Activated T-cell treated with anti-CD3 and anti-CD28 coated beads, Interleukin-2, amount 50 U/mL, for 4 hours (primary cell): ENCODE measurements at regions not wholly inside any gene's neighbourhood (a gene's known extent, or its start where the extent isn't known, plus 50 kb on each side); places are given as distances from the start of the nearest gene placed in this dataset.
"Not testable (repeated sequence)": the region's sequence is repeated elsewhere in the genome, so short reads cannot be mapped to it uniquely, and the experiment has no call there.

ENCODE experiments used
- ATAC-seq, 2 donors: fragments of 200-7000 bp; cut with Tn5 transposase; one replicate each; pipeline ENCODE4 v1.10.0; 2021
- DNase-seq: peaks from one replicate; pipeline ENCODE4 v3.0.0-alpha.2; 2020
- H3K27me3 Mint-ChIP-seq: one replicate; pipeline ENCODE4 v1.8.0; 2021; ENCODE audit warnings: low read depth, mixed read lengths
- H3K36me3 Mint-ChIP-seq: one replicate; pipeline ENCODE4 v1.8.0; 2022; ENCODE audit warnings: mixed read lengths; ENCODE audit not compliant: insufficient read depth
- H3K4me1 Mint-ChIP-seq: one replicate; pipeline ENCODE4 v1.8.0; 2021; ENCODE audit warnings: low read depth, mixed read lengths
- H3K4me3 Mint-ChIP-seq: one replicate; pipeline ENCODE4 v1.8.0; 2021; ENCODE audit warnings: mild to moderate bottlenecking, moderate library complexity, mixed read lengths
- H3K9me3 Mint-ChIP-seq: one replicate; pipeline ENCODE4 v1.8.0; 2021; ENCODE audit warnings: mixed read lengths

DNA sequence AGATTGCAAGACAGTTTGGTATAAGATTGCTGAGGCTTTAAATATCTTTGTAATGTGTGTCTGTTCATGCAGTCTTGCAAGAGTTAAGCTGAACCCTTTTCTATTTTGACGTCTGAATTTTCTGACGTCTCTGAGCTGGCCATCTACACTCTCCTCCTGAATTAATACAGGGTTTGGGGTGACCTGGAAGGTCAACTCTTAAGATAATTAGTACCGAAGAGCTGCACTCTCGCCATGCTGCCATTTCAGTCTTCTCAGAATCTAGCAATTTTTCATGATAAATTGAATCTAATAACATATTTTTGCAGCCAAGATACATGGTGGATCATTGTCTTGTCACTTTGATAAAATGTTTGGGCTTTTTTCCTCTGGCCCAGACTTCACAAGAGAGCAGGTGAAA is 1245.2 kb upstream of the CELF4 start:
- H3K27me3 Mint-ChIP-seq: no peaks in the 10 kb centered on the region
- H3K9me3 Mint-ChIP-seq: no peaks in the 10 kb centered on the region
- DNase-seq (no peak), ATAC-seq (no peak)
- H3K4me1 Mint-ChIP-seq: no peaks in the 10 kb centered on the region
- H3K36me3 Mint-ChIP-seq: no peaks in the 10 kb centered on the region
- H3K4me3 Mint-ChIP-seq: no peak overlapping the region

- no peaks in the 10 kb centered on the region for H3K27me3 Mint-ChIP-seq
- no peak overlapping the region for H3K4me3 Mint-ChIP-seq
- no peaks in the 10 kb centered on the region for H3K36me3 Mint-ChIP-seq
- H3K4me1 Mint-ChIP-seq: no peaks in the 10 kb centered on the region
- DNase-seq (no peak), ATAC-seq (no peak)
- H3K9me3 Mint-ChIP-seq: no peaks in the 10 kb centered on the region
Measured at GRCh38 chr18:38807915-38808314, 1242.3 kb upstream of the CELF4 start.

DNA sequence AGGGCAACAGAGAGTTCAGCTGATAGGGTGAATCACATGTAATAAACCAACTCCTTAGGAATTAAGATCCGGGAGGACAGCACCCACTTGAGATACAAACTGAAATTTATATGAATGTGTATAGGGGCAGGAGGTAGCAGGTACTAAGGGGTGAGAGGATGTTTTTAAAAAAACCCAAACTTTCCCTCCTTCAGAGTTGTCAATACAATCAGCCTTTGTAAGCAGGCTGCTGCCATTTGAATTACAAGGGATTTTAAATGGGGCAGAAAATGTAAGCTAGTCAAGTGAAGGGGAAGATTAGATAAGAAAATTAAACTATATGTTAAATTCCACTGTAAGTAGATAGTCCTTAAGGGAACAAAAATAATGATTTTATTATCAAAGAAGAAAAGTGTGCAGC is 1239.7 kb upstream of the CELF4 start:
- ATAC-seq (no peak), DNase-seq (no peak)
- Mint-ChIP-seq H3K4me3 (no peak overlapping the region), H3K27me3 (no peaks in the 10 kb centered on the region), H3K36me3 (no peaks in the 10 kb centered on the region), H3K4me1 (no peaks in the 10 kb centered on the region), H3K9me3 (no peaks in the 10 kb centered on the region)

- H3K4me3 Mint-ChIP-seq: no peak overlapping the region
- H3K9me3 Mint-ChIP-seq: peaks cover 4% of the 10 kb centered on the region
- H3K36me3 Mint-ChIP-seq: no peaks in the 10 kb centered on the region
- no peak for ATAC-seq
- no peaks in the 10 kb centered on the region for H3K4me1 Mint-ChIP-seq
- no peak for DNase-seq
- no peaks in the 10 kb centered on the region for H3K27me3 Mint-ChIP-seq
Measured at GRCh38 chr18:38801640-38802039, 1236.0 kb upstream of the CELF4 start.

DNA sequence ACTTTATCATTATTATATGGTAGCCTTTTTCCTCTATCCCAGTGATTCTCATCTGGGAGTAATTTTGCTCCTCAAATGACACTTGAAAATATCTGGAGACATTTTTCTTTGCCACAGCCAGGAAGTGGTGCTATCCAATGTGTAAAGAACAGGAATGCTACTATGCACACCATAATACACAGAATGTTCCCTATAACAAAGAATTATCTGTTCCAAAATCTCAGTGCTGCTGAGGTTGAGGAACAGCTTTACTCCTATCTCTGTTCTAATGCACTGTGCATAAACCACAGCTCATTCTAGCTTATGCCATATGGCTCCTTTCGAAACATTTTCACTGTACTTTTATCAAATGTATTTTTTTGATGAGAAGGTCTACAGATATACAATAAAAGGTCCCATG is 1231.2 kb upstream of the CELF4 start:
- no peaks in the 10 kb centered on the region for H3K27me3 Mint-ChIP-seq
- H3K4me3 Mint-ChIP-seq: no peak overlapping the region
- peaks cover 4% of the 10 kb centered on the region for H3K9me3 Mint-ChIP-seq
- ATAC-seq: no peak
- no peaks in the 10 kb centered on the region for H3K4me1 Mint-ChIP-seq
- no peaks in the 10 kb centered on the region for H3K36me3 Mint-ChIP-seq
- no peak for DNase-seq

GRCh38 chr18:38792731-38793130 is 1227.1 kb upstream of the CELF4 start:
- no peaks in the 10 kb centered on the region for H3K27me3 Mint-ChIP-seq
- H3K4me1 Mint-ChIP-seq: no peaks in the 10 kb centered on the region
- no peak overlapping the region for H3K4me3 Mint-ChIP-seq
- ATAC-seq (no peak), DNase-seq (no peak)
- H3K36me3 Mint-ChIP-seq: no peaks in the 10 kb centered on the region
- no peaks in the 10 kb centered on the region for H3K9me3 Mint-ChIP-seq

- H3K36me3 Mint-ChIP-seq: no peaks in the 10 kb centered on the region
- no peaks in the 10 kb centered on the region for H3K27me3 Mint-ChIP-seq
- ATAC-seq: no peak
- no peak overlapping the region for H3K4me3 Mint-ChIP-seq
- no peaks in the 10 kb centered on the region for H3K4me1 Mint-ChIP-seq
- no peak for DNase-seq
- no peaks in the 10 kb centered on the region for H3K9me3 Mint-ChIP-seq
Measured at GRCh38 chr18:38790786-38791185, 1225.2 kb upstream of the CELF4 start.

DNA sequence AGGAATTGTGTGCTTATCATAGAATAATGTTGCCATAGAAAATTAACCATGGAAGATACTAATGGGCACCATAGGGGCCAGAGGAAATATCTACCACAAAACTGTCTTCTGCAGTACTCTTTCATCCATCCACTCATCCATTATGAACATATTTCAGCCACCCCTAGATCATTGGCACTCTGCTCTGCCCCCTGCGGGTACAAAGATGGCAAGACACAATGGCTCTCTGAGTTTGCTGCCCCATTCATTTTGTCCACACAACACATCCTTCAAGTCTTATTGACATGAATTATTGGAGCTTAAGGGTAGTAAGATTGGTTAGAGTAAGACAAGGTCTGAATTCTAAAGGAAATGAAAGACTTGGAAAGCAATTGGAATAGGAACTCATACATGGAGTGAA is 1224.7 kb upstream of the CELF4 start:
- no peaks in the 10 kb centered on the region for H3K4me1 Mint-ChIP-seq
- no peak overlapping the region for H3K4me3 Mint-ChIP-seq
- H3K27me3 Mint-ChIP-seq: no peaks in the 10 kb centered on the region
- ATAC-seq (no peak), DNase-seq (no peak)
- no peaks in the 10 kb centered on the region for H3K9me3 Mint-ChIP-seq
- no peaks in the 10 kb centered on the region for H3K36me3 Mint-ChIP-seq

DNA sequence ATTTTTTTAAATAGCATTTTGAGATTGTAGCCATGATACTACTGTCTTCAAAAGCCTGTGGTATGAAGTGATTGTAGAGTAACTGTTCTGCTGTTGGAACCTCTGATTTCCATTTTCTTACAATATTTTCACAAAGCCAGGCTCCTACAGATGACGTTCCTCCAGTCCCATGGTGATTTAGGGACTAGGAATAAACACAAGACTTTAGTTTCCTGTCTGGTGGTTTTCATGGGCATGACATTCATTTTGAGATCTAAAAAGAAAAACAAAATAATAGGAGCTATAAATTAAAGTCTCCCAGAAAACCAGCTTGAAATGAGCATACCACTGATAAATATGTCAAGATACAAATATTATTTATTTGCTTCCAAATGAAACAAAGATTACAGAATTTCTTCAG is 1223.5 kb upstream of the CELF4 start:
- Mint-ChIP-seq H3K9me3 (no peaks in the 10 kb centered on the region), H3K27me3 (no peaks in the 10 kb centered on the region)
- no peak for ATAC-seq

DNA sequence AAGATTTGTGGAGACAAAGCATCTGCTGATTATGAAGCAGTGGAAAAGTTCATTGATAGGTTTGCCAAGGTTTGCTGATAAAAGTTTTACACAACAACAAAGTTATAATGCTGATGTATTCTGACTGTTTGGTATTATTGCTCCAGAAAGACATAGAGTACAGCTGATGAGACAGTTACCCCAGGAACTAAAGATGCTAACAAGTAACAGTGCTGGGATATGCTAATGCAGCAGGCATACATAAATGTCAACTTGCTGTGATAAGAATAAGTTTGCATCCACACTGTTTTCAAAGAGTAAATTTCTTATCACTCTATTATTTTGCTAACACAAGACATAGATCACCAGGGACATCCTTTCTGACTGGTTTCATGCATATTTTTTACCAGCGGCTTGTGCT is 1221.3 kb upstream of the CELF4 start:
- H3K4me3 Mint-ChIP-seq: no peak overlapping the region
- ATAC-seq: no peak
- no peaks in the 10 kb centered on the region for H3K4me1 Mint-ChIP-seq

More for the DNA sequence above, 1223.5 kb upstream of the CELF4 start:
- Mint-ChIP-seq H3K36me3 (no peaks in the 10 kb centered on the region), H3K4me1 (no peaks in the 10 kb centered on the region), H3K4me3 (no peak overlapping the region)
- no peak for DNase-seq

GRCh38 chr18:38771620-38772019 is 1206.0 kb upstream of the CELF4 start:
- peaks cover 10% of the 10 kb centered on the region for H3K9me3 Mint-ChIP-seq
- not testable (repeated sequence) for DNase-seq, H3K4me3 Mint-ChIP-seq, H3K4me1 Mint-ChIP-seq, H3K36me3 Mint-ChIP-seq, H3K27me3 Mint-ChIP-seq
- ATAC-seq: peak; percentile 27 to 32

More for the DNA sequence above, 1221.3 kb upstream of the CELF4 start:
- H3K36me3 Mint-ChIP-seq: no peaks in the 10 kb centered on the region
- no peaks in the 10 kb centered on the region for H3K27me3 Mint-ChIP-seq
- no peak for DNase-seq
- H3K9me3 Mint-ChIP-seq: no peaks in the 10 kb centered on the region

DNA sequence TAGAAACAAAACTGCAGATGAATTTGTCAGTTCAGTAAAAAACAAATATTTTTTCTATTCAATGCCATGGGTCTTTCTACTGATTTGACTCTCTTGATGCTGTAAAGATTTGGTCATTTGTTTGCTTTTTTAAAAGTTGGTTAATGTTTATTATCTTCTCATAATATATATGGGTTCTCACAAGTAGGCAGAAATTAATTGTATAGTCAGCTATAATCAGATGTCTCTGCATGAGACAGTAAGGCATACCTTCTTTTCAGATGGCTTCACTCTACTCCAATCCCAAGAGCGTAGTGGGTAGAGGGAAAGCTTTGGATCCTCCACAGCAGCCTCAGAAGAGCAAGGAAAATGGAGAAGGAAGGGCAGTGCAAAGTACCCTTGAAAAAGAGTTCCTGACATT is 1202.9 kb upstream of the CELF4 start:
- Mint-ChIP-seq H3K36me3 (no peaks in the 10 kb centered on the region), H3K9me3 (peaks cover 13% of the 10 kb centered on the region), H3K4me3 (no peak overlapping the region), H3K27me3 (no peaks in the 10 kb centered on the region), H3K4me1 (no peaks in the 10 kb centered on the region)
- DNase-seq (no peak), ATAC-seq (no peak)

GRCh38 chr18:38759457-38759856 is 1193.9 kb upstream of the CELF4 start:
- no peaks in the 10 kb centered on the region for H3K36me3 Mint-ChIP-seq
- no peaks in the 10 kb centered on the region for H3K27me3 Mint-ChIP-seq
- peaks cover 10% of the 10 kb centered on the region for H3K9me3 Mint-ChIP-seq
- H3K4me3 Mint-ChIP-seq: no peak overlapping the region
- ATAC-seq (no peak), DNase-seq (no peak)
- no peaks in the 10 kb centered on the region for H3K4me1 Mint-ChIP-seq

DNA sequence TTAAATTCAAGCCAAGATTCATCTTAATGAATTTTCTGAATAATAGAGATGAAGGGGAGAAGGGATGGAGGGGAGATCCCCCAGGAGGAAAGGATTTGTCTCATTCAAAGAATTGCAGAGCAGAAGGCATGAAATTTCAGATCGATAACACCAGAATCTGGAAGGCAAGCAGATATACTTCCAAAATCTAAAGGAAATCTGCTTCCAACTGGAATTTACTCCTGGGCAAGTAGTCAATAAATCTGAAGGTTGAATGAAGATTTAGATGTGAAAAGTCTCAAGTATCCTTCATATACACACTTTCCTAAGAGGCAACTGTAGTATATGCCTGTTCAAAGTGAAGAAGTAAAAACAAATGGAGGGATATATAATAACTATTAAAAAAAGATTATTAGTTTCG is 1190.8 kb upstream of the CELF4 start:
- ATAC-seq: no peak
- peaks cover 7% of the 10 kb centered on the region for H3K4me1 Mint-ChIP-seq
- H3K36me3 Mint-ChIP-seq: no peaks in the 10 kb centered on the region
- no peaks in the 10 kb centered on the region for H3K27me3 Mint-ChIP-seq
- H3K4me3 Mint-ChIP-seq: no peak overlapping the region
- peaks cover 13% of the 10 kb centered on the region for H3K9me3 Mint-ChIP-seq
- DNase-seq: no peak

DNA sequence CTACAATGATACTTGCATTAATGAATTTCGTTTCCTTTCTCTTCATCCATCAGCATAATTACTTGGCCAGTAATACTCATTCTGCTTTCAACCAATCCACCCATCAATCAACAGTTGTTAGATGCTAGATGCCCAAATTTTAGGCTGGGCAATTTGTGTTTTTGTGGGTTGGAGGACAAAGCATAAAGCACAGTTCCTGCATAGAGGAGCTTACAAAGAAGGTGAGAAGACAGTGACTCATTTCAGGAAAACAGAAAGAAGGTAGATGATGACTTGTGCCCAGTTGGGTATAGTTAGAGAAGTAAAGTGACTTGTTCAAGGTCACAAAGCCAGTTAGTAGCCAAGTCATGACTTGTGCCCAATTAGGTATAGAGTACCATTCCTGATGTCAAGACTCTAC is 1186.8 kb upstream of the CELF4 start:
- Mint-ChIP-seq H3K9me3 (peaks cover 8% of the 10 kb centered on the region), H3K27me3 (no peaks in the 10 kb centered on the region), H3K36me3 (no peaks in the 10 kb centered on the region), H3K4me3 (no peak overlapping the region), H3K4me1 (peaks cover 7% of the 10 kb centered on the region)
- DNase-seq (no peak), ATAC-seq (peak in 1 of 2 donors; percentile 43)

- Mint-ChIP-seq H3K4me1 (peaks cover 7% of the 10 kb centered on the region), H3K4me3 (no peak overlapping the region), H3K36me3 (no peaks in the 10 kb centered on the region), H3K9me3 (peaks cover 8% of the 10 kb centered on the region), H3K27me3 (no peaks in the 10 kb centered on the region)
- ATAC-seq: peak in 1 of 2 donors; percentile 28
- no peak for DNase-seq
Measured at GRCh38 chr18:38751898-38752297, 1186.3 kb upstream of the CELF4 start.
